ENCODE measurements at regions not wholly inside any gene's neighbourhood (a gene's known extent, or its start where the extent isn't known, plus 50 kb on each side); places are given as distances from the start of the nearest gene placed in this dataset.

GRCh38 chr7:12815871-12816270 is 128.4 kb downstream of the ARL4A start:
- no peaks in the 10 kb centered on the region for H3K36me3 ChIP-seq (replicated peaks in 1 of 2)

GRCh38 chr7:12820777-12821176 is 133.3 kb downstream of the ARL4A start:
- Histone ChIP-seq H3K36me3 (replicated peaks in 1 of 2) (no peaks in the 10 kb centered on the region), H3K27me3 (peaks cover 7% of the 10 kb centered on the region), H3K4me1 (replicated peaks in 1 of 2) (no peaks in the 10 kb centered on the region), H3K27ac (no peak overlapping the region), H3K9me3 (replicated peaks in 1 of 3) (no peaks in the 10 kb centered on the region), H3K4me3 (no peak overlapping the region)
- intact Hi-C loops (cut with DNase I), result no loop called here
- TF ChIP-seq POLR2A (IDR thresholded peaks at IDR 0.05) (no peak), CTCF (IDR thresholded peaks at IDR 0.05) (no peak)
- DNase-seq, result no peak
- WGBS, 4 donors, result 60 to 92% (median 85%) methylated on average over 3 of the region's 3 CpGs

More at GRCh38 chr7:12815871-12816270, 128.4 kb downstream of the ARL4A start:
- Histone ChIP-seq H3K27ac (no peak overlapping the region), H3K27me3 (peaks cover 4% of the 10 kb centered on the region), H3K4me3 (no peak overlapping the region), H3K9me3 (replicated peaks in 1 of 3) (no peaks in the 10 kb centered on the region), H3K4me1 (replicated peaks in 1 of 2) (no peaks in the 10 kb centered on the region)
- TF ChIP-seq CTCF (IDR thresholded peaks at IDR 0.05), result no peak
- TF ChIP-seq POLR2A (IDR thresholded peaks at IDR 0.05), result no peak
- intact Hi-C loops (cut with DNase I), result no loop called here
- no peak for DNase-seq

GRCh38 chr7:12821746-12822145 is 134.3 kb downstream of the ARL4A start:
- Histone ChIP-seq H3K27me3 (peaks cover 7% of the 10 kb centered on the region), H3K4me1 (replicated peaks in 1 of 2) (no peaks in the 10 kb centered on the region), H3K27ac (no peak overlapping the region), H3K4me3 (no peak overlapping the region), H3K36me3 (replicated peaks in 1 of 2) (no peaks in the 10 kb centered on the region), H3K9me3 (replicated peaks in 1 of 3) (no peaks in the 10 kb centered on the region)
- intact Hi-C loops (cut with DNase I), result no loop called here
- 52 to 65% (median 63%) methylated on average over 2 of the region's 2 CpGs for WGBS, 4 donors
- TF ChIP-seq POLR2A (IDR thresholded peaks at IDR 0.05) (no peak), CTCF (IDR thresholded peaks at IDR 0.05) (no peak)
- no peak for DNase-seq

- TF ChIP-seq POLR2A (IDR thresholded peaks at IDR 0.05) (no peak), CTCF (IDR thresholded peaks at IDR 0.05) (no peak)
- peaks cover 1% of the 10 kb centered on the region for H3K27me3 ChIP-seq
- WGBS, 4 donors, result 72 to 78% (median 77%) methylated on average over 1 of the region's 1 CpG
- intact Hi-C loops (cut with DNase I), result no loop called here
- H3K27ac ChIP-seq, result no peak overlapping the region
- H3K4me1 ChIP-seq (replicated peaks in 1 of 2), result no peaks in the 10 kb centered on the region
- H3K9me3 ChIP-seq (replicated peaks in 1 of 3), result no peaks in the 10 kb centered on the region
- H3K36me3 ChIP-seq (replicated peaks in 1 of 2), result no peaks in the 10 kb centered on the region
- no peak overlapping the region for H3K4me3 ChIP-seq
- no peak for DNase-seq
Measured at GRCh38 chr7:12826079-12826478, 138.6 kb downstream of the ARL4A start.
